Activated CD4-positive, alpha-beta T cell treated with anti-CD3 and anti-CD28 coated beads, Interleukin-2, amount 10 ng/mL, durations not matched to agents 7 days and 5 days (primary cell): ENCODE measurements at regions not wholly inside any gene's neighbourhood (a gene's known extent, or its start where the extent isn't known, plus 50 kb on each side); places are given as distances from the start of the nearest gene placed in this dataset.

Experiments used
- CTCF ChIA-PET: fragments of 350-600 bp; sonication (Branson Sonifier 250); formaldehyde crosslinking; loops from one replicate; lab custom pipeline; 2021; ENCODE audit warnings: antibody characterized with exemption; lab: Charles Lee
- POLR2A ChIA-PET: fragments of 350-600 bp; sonication (Branson Sonifier 250); formaldehyde crosslinking; loops from one replicate; lab custom pipeline; 2021; ENCODE audit warnings: antibody characterized with exemption; lab: Charles Lee
- DNase-seq: peaks from one replicate; pipeline ENCODE4 v3.0.0-alpha.2; 2020
- H3K27ac Mint-ChIP-seq: one replicate; pipeline ENCODE4 v1.8.0; 2021; ENCODE audit warnings: mild to moderate bottlenecking, moderate library complexity, mixed read lengths
- H3K27me3 Mint-ChIP-seq: one replicate; pipeline ENCODE4 v1.8.0; 2021; ENCODE audit warnings: mixed read lengths
- H3K36me3 Mint-ChIP-seq: one replicate; pipeline ENCODE4 v1.8.0; 2021; ENCODE audit warnings: low read depth, mixed read lengths
- H3K4me1 Mint-ChIP-seq: one replicate; pipeline ENCODE4 v1.8.0; 2021; ENCODE audit warnings: mixed read lengths
- H3K4me3 Mint-ChIP-seq: one replicate; pipeline ENCODE4 v1.8.0; 2021; ENCODE audit warnings: mild to moderate bottlenecking, moderate library complexity, mixed read lengths
- H3K9me3 Mint-ChIP-seq: one replicate; pipeline ENCODE4 v1.8.0; 2021; ENCODE audit warnings: mixed read lengths

GRCh38 chr14:97688631-97689336, 891.6 kb downstream of the VRK1 start:
- Mint-ChIP-seq H3K4me3 (no peak overlapping the region), H3K27me3 (no peaks in the 10 kb centered on the region), H3K36me3 (peaks cover 4% of the 10 kb centered on the region), H3K4me1 (peaks cover 15% of the 10 kb centered on the region), H3K27ac (no peak overlapping the region), H3K9me3 (peaks cover 20% of the 10 kb centered on the region)
- no peak for DNase-seq
- POLR2A ChIA-PET = no interaction called here
- CTCF ChIA-PET = interaction anchor here (0.6 kb wide), 2 partner anchors 32 to 242 kb away, joined by 3 to 4 read pairs; no protein-coding TSS in a partner anchor

- DNase-seq = no peak
- peaks cover 8% of the 10 kb centered on the region for H3K36me3 Mint-ChIP-seq
- H3K9me3 Mint-ChIP-seq = peaks cover 22% of the 10 kb centered on the region
- POLR2A ChIA-PET = no interaction called here
- H3K4me1 Mint-ChIP-seq = peaks cover 8% of the 10 kb centered on the region
- CTCF ChIA-PET = no interaction called here
- no peak overlapping the region for H3K4me3 Mint-ChIP-seq
- H3K27me3 Mint-ChIP-seq = no peaks in the 10 kb centered on the region
- no peak overlapping the region for H3K27ac Mint-ChIP-seq
These were observed 894.9 kb downstream of the VRK1 start for GRCh38 chr14:97692084-97692483.

- peaks cover 38% of the 10 kb centered on the region for H3K9me3 Mint-ChIP-seq
- no peak for DNase-seq
- H3K4me3 Mint-ChIP-seq = no peak overlapping the region
- peaks cover 28% of the 10 kb centered on the region for H3K36me3 Mint-ChIP-seq
- peak overlapping the region; percentile 4 for H3K27ac Mint-ChIP-seq
- no peaks in the 10 kb centered on the region for H3K27me3 Mint-ChIP-seq
- H3K4me1 Mint-ChIP-seq = peaks cover 38% of the 10 kb centered on the region
- ChIA-PET CTCF (interaction anchor here (0.6 to 1.6 kb wide), 3 partner anchors 12 to 90 kb away, joined by 3 read pairs; no protein-coding TSS in a partner anchor), POLR2A (interaction anchor here (0.7 kb wide), 1 partner anchor 182 kb away, joined by 3 read pairs; no protein-coding TSS in a partner anchor)
These were observed 898.3 kb downstream of the VRK1 start for GRCh38 chr14:97695456-97695981.

- H3K9me3 Mint-ChIP-seq = peaks cover 36% of the 10 kb centered on the region
- no peaks in the 10 kb centered on the region for H3K27me3 Mint-ChIP-seq
- ChIA-PET POLR2A (no interaction called here), CTCF (interaction anchor here (0.9 to 1.4 kb wide), 4 partner anchors 9 to 39 kb away, joined by 3 to 4 read pairs (median 4); no protein-coding TSS in a partner anchor)
- H3K4me1 Mint-ChIP-seq = peaks cover 58% of the 10 kb centered on the region
- H3K4me3 Mint-ChIP-seq = no peak overlapping the region
- H3K36me3 Mint-ChIP-seq = peaks cover 28% of the 10 kb centered on the region
- H3K27ac Mint-ChIP-seq = peak overlapping the region; percentile 76
- peak; percentile 39 for DNase-seq
These were observed 900.6 kb downstream of the VRK1 start for GRCh38 chr14:97697772-97698171.

GRCh38 chr14:97699026-97699425, 901.8 kb downstream of the VRK1 start:
- POLR2A ChIA-PET = no interaction called here
- H3K27ac Mint-ChIP-seq = no peak overlapping the region
- H3K9me3 Mint-ChIP-seq = peaks cover 42% of the 10 kb centered on the region
- peaks cover 68% of the 10 kb centered on the region for H3K4me1 Mint-ChIP-seq
- no peak overlapping the region for H3K4me3 Mint-ChIP-seq
- CTCF ChIA-PET = interaction anchor here (1.1 to 1.8 kb wide), 2 partner anchors 9 to 25 kb away, joined by 3 to 4 read pairs; no protein-coding TSS in a partner anchor
- peaks cover 34% of the 10 kb centered on the region for H3K36me3 Mint-ChIP-seq
- DNase-seq = no peak
- H3K27me3 Mint-ChIP-seq = no peaks in the 10 kb centered on the region

GRCh38 chr14:97703006-97703760, 906.0 kb downstream of the VRK1 start:
- peak overlapping the region; percentile 81 for H3K27ac Mint-ChIP-seq
- H3K4me1 Mint-ChIP-seq = peaks cover 94% of the 10 kb centered on the region
- POLR2A ChIA-PET = interaction anchor here (0.6 kb wide), 1 partner anchor 314 kb away, joined by 4 read pairs; no protein-coding TSS in a partner anchor

GRCh38 chr14:97704316-97704885, 907.2 kb downstream of the VRK1 start:
- peak overlapping the region; percentile 1 for H3K4me3 Mint-ChIP-seq
- H3K36me3 Mint-ChIP-seq = peaks cover 19% of the 10 kb centered on the region
- peaks cover 25% of the 10 kb centered on the region for H3K9me3 Mint-ChIP-seq
- peak overlapping the region; percentile 81 for H3K27ac Mint-ChIP-seq
- peak; percentile 20 for DNase-seq
- no peaks in the 10 kb centered on the region for H3K27me3 Mint-ChIP-seq
- peaks cover 94% of the 10 kb centered on the region for H3K4me1 Mint-ChIP-seq
- POLR2A ChIA-PET = no interaction called here
- CTCF ChIA-PET = interaction anchor here (1.3 kb wide), 1 partner anchor 15 kb away, joined by 3 read pairs; no protein-coding TSS in a partner anchor

More at GRCh38 chr14:97703006-97703760, 906.0 kb downstream of the VRK1 start:
- Mint-ChIP-seq H3K9me3 (peaks cover 29% of the 10 kb centered on the region), H3K36me3 (peaks cover 26% of the 10 kb centered on the region), H3K27me3 (no peaks in the 10 kb centered on the region), H3K4me3 (peak overlapping the region; percentile 33)
- CTCF ChIA-PET = interaction anchor here (1.3 kb wide), 1 partner anchor 16 kb away, joined by 3 read pairs; no protein-coding TSS in a partner anchor
- peak; percentile 52 for DNase-seq

- CTCF ChIA-PET = interaction anchor here (1.3 kb wide), 1 partner anchor 53 kb away, joined by 3 read pairs; no protein-coding TSS in a partner anchor
- H3K27ac Mint-ChIP-seq = peak overlapping the region; percentile 81
- peaks cover 96% of the 10 kb centered on the region for H3K4me1 Mint-ChIP-seq
- H3K27me3 Mint-ChIP-seq = no peaks in the 10 kb centered on the region
- H3K9me3 Mint-ChIP-seq = peaks cover 21% of the 10 kb centered on the region
- peaks cover 17% of the 10 kb centered on the region for H3K36me3 Mint-ChIP-seq
- POLR2A ChIA-PET = no interaction called here
- no peak overlapping the region for H3K4me3 Mint-ChIP-seq
- no peak for DNase-seq
These were observed 907.9 kb downstream of the VRK1 start for GRCh38 chr14:97705107-97705506.

- Mint-ChIP-seq H3K4me1 (peaks cover 96% of the 10 kb centered on the region), H3K27ac (peak overlapping the region; percentile 93), H3K27me3 (no peaks in the 10 kb centered on the region), H3K36me3 (peaks cover 17% of the 10 kb centered on the region), H3K9me3 (peaks cover 21% of the 10 kb centered on the region), H3K4me3 (no peak overlapping the region)
- POLR2A ChIA-PET = interaction anchor here (0.6 kb wide), 1 partner anchor 1524 kb away, joined by 3 read pairs; no protein-coding TSS in a partner anchor
- CTCF ChIA-PET = interaction anchor here (1.3 to 1.4 kb wide), 3 partner anchors 54 to 1560 kb away, joined by 3 to 4 read pairs (median 3); no protein-coding TSS in a partner anchor
- DNase-seq = no peak
These were observed 908.8 kb downstream of the VRK1 start for GRCh38 chr14:97705976-97706375.

- ChIA-PET POLR2A (interaction anchor here (0.8 kb wide), 1 partner anchor 270 kb away, joined by 3 read pairs; no protein-coding TSS in a partner anchor), CTCF (interaction anchor here (1.0 to 1.4 kb wide), 4 partner anchors 9 to 1559 kb away, joined by 3 to 4 read pairs (median 4); no protein-coding TSS in a partner anchor)
- no peak for DNase-seq
- Mint-ChIP-seq H3K27me3 (no peaks in the 10 kb centered on the region), H3K27ac (peak overlapping the region; percentile 93), H3K4me3 (peak overlapping the region; percentile 29), H3K9me3 (peaks cover 21% of the 10 kb centered on the region), H3K36me3 (peaks cover 17% of the 10 kb centered on the region), H3K4me1 (peaks cover 92% of the 10 kb centered on the region)
These were observed 909.6 kb downstream of the VRK1 start for GRCh38 chr14:97706819-97707218.

- DNase-seq = peak; percentile 50
- ChIA-PET POLR2A (interaction anchor here (0.8 kb wide), 1 partner anchor 270 kb away, joined by 3 read pairs; no protein-coding TSS in a partner anchor), CTCF (interaction anchor here (1.0 to 1.4 kb wide), 2 partner anchors 9 to 17 kb away, joined by 3 to 4 read pairs; no protein-coding TSS in a partner anchor)
- H3K27ac Mint-ChIP-seq = peak overlapping the region; percentile 93
- H3K27me3 Mint-ChIP-seq = no peaks in the 10 kb centered on the region
- H3K4me3 Mint-ChIP-seq = no peak overlapping the region
- peaks cover 89% of the 10 kb centered on the region for H3K4me1 Mint-ChIP-seq
- peaks cover 21% of the 10 kb centered on the region for H3K9me3 Mint-ChIP-seq
- H3K36me3 Mint-ChIP-seq = peaks cover 17% of the 10 kb centered on the region
These were observed 910.4 kb downstream of the VRK1 start for GRCh38 chr14:97707603-97708002.

GRCh38 chr14:97709552-97709951, 912.4 kb downstream of the VRK1 start:
- ChIA-PET POLR2A (no interaction called here), CTCF (no interaction called here)
- Mint-ChIP-seq H3K27ac (peak overlapping the region; percentile 32), H3K4me1 (peaks cover 75% of the 10 kb centered on the region), H3K36me3 (peaks cover 10% of the 10 kb centered on the region), H3K27me3 (no peaks in the 10 kb centered on the region), H3K9me3 (peaks cover 13% of the 10 kb centered on the region), H3K4me3 (no peak overlapping the region)
- DNase-seq = peak; percentile 53
